Posterior vena cava (tissue), 2 donors: ENCODE measurements at regions not wholly inside any gene's neighbourhood (a gene's known extent, or its start where the extent isn't known, plus 50 kb on each side); places are given as distances from the start of the nearest gene placed in this dataset.
"Not testable (repeated sequence)": the region's sequence is repeated elsewhere in the genome, so short reads cannot be mapped to it uniquely, and the experiment has no call there.

Experiments used
- DNase-seq: peaks from one replicate; pipeline ENCODE4 v3.0.0-alpha.2; 2020; ENCODE audit warnings: low spot score
- intact Hi-C, 2 donors: fragments of 100-400 bp; cut with DNase I; formaldehyde crosslinking; loops; one replicate each; pipeline versions ENCODE4 v1.14.1 to v1.14.2; 2022 to 2023
- donor health status: DM: yes; HTN: yes; CAD: no.
- donor health status: DM: yes; HTN: yes; CAD: no.

DNA sequence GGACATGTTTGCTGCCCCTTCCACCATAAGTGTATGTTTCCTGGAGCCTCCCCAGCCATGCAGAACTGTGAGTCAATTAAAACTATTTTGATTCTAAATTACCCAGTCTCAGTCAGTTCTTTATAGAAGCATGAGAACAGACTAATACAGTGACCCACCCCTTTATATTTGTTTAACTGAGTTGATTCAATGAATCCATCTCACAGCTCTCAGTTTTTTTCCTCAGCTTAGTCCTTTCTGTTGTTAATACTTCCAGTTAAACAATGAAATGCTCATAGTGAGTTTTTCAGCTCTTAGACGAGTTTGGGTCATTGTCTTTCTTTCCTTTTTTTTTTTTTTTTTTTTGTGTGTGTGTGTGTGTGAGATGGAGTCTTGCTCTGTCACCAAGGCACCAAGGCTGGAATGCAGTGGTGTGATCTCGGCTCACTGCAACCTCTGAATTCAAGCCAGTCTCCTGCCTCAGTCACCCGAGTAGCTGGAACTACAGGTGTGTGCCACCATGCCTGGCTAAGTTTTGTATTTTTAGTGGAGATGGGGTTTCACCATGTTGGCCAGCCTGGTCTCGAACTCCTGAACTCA, 627.4 kb downstream of the SPATA31A7 start:
- intact Hi-C loops, DNase-seq: not testable (repeated sequence)

DNA sequence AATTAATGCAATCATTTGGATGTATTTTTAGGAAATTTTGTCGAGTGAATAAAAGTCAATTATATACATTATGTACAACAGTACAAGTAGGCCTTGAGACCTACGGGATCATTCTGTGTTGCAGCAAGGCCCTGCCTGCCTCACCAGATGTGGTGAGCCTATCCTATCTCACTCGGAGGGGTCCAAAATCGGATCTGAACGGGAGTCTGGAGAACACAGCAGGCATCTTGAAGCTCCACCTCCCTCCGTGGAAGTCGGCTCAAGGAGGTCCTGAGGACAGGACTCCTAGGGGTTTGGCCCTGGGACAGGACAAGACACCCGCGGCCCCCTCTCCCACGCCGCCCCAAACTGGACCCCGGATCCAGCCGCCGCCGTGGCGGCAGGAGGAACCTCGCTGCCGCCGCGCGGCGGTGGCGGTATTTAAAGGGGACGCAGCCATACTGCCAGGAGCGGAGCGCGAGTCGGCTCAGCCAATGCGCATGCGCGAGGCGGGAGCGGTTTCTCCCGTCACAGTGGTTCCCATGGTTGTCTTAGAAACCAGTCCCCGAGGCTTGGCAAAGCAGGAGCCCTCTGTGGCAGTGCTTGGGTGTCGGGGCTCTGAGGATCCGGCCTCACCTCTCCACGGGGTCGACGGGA, 663.9 kb downstream of the SPATA31A7 start:
- DNase-seq, result peak; percentile 96
- intact Hi-C loops, result not testable (repeated sequence)

DNA sequence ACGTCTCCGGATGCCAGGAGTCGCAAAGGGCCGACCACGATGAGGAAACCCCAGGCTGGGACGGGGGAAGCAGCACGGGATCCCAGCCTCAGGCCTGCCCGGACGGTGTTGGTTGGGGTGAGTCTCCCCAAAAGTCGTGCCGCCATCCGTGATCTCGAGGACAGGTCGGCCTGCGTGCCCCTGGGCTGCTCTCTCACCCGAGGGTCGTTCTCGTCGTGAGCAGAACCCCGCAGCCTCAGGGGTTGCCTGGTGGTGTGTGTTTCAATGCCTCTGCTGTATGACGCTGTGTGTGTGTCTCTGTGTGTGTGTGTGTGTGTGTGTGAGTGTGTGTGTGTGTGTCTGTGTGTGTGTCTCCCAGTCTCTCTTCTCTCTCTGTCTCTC, 664.4 kb downstream of the SPATA31A7 start:
- intact Hi-C loops, result not testable (repeated sequence)
- DNase-seq, result peak; percentile 45

DNA sequence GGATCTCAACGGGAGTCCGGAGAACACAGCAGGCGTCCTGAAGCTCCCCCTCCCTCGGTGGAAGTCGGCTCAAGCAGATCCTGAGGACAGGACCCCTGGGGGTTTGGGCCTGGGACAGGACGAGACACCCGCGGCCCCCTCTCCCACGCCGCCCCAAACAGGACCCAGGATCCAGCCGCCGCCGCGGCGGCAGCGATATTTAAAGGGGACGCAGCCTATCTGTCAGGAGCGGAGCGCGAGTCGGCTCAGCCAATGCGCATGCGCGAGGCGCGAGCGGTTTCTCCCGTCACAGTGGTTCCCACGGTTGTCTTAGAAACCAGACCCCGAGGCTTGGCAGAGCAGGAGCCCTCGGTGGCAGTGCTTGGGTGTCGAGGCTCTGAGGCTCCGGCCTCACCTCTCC, 666.4 kb downstream of the SPATA31A7 start:
- DNase-seq, intact Hi-C loops: not testable (repeated sequence)

DNA sequence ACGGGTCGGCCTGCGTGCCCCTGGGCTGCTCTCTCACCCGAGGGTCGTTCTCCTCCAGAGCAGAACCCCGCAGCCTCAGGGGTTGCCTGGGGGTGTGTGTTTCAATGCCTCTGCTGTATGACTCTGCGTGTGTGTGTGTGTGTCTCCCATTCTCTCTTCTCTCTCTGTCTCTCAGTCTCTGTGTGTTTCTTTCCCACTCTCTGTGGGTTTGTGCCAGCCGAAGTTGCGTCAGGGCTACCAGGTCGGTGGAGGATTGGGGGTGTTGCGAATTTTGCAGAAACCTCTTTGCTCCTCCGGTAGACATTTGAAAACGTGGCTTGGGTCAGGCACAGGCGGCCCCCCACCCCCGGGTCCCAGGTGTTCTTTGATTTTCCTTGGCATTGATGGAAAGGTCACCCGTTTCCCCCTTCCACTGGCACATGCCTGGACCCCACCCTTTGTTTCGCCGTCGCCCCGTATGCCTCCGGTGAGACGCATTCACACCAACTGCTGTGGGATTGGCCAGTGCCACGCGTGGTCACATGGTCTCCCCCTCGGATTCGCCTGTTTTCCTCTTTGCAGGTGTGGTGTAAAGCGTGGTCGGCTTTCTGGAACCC, 667.1 kb downstream of the SPATA31A7 start:
- intact Hi-C loops, result not testable (repeated sequence)
- DNase-seq, result peak; percentile 34

DNA sequence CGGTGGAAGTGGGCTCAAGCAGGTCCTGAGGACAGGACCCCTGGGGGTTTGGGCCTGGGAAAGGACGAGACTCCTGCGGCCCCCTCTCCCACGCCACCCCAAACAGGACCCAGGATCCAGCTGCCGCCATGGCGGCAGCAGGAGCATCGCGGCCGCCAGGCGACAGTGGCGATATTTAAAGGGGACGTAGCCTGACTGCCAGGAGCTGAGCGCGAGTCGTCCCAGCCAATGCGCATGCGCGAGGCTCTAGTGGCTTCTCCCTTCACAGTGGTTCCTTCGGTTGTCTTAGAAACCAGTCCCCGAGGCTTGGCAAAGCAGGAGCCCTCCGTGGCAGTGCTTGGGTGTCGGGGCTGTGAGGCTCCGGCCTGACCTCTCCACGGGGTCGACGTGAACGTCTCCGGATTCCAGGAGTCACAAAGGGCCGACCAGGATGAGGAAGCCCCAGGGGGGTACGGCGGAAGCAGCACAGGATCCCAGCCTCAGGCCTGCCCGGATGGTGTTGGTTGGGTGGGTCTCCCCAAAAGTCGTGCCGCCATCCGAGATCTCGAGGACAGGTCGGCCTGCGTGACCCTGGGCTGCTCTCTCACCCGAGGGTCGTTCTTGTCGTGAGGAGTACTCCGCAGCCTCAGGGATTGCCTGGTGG, 668.0 kb downstream of the SPATA31A7 start:
- intact Hi-C loops, DNase-seq: not testable (repeated sequence)

DNA sequence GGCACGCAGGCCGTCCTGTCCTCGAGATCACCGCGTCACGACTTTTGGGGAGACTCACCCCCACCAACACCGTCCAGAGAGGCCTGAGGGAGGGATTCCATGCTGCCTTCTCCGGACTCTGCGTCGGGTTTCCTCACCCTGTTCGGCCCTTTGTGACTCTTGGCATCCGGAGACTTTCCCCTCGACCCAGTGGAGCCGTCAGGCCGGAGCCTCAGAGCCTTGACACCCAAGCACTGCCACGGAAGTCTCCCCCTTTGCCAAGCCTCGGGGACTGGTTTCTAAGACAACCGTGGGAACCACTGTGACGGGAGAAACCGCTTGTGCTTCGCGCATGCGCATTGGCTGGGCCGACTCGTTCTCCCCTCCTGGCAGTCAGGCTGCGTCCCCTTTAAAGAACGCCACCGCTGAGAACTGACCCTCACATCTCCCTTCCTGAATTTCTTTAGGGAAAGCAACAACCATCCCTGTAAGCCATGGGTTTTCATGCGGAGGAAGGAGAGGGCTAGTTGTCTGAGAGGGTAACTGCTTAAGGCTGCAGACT, 672.7 kb downstream of the SPATA31A7 start:
- intact Hi-C loops, result not testable (repeated sequence)
- DNase-seq, result peak; percentile 93

DNA sequence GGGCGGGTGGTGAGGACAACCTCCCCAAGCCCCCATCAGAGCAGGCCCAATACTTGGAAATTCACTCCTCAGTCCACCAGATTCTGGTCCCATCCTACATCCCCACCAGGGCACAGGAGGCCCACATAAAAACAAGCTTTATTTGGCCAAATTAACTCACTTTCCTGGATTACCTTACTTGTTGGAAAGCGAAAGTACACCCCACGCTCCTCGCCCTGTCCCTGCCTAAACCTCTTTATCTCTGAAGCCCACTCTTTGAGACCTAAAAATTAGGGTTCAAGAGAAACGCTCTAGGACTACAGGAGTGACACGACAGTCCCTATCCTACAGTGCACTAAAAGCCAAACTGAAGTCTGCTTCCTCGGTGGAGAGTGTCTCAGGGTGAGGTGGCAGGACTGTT, 674.6 kb downstream of the SPATA31A7 start:
- peak; percentile 17 for DNase-seq
- intact Hi-C loops, result not testable (repeated sequence)

DNA sequence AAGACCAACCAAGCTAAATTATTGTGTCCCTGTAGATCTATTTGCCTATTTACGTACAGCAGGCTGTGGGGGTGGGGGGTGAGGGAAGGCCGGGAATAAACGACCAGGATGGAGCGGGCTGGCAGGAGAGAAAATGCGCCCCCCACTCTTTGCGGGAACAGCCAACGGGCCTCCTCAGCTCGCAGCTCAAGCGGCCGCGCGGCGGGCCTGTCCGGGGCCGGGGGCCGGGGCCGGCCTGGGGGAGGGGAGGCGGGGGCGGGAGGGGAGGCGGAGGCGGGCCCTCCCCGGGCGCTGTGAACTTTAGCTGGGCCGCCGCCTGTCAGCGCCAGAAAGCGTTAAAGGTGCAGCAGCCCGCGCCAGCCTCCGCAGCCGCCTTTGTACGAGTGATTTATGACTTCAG, 679.1 kb downstream of the SPATA31A7 start:
- intact Hi-C loops, DNase-seq: not testable (repeated sequence)

DNA sequence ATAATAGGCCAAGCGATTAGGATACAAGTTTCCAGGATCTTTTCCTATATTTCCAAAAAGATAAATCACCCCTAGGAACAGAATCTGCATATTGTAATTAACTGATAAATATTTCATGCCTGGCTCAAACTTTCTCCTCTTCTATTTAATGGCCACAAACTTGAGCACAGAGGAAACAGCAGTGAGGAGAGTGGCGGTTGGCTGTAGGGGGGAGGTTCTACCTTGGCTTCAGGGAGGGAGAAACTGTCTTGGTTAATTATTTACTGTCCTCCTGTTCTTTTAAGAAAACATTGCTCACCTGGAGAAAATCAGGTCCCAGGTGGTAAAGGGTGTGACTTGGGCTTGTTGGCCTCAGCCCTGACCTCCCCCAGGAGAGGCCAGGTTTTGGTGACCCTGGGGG, 682.5 kb downstream of the SPATA31A7 start:
- DNase-seq, intact Hi-C loops: not testable (repeated sequence)
